Uterus (tissue), 3 donors: ENCODE measurements at regions not wholly inside any gene's neighbourhood (a gene's known extent, or its start where the extent isn't known, plus 50 kb on each side); places are given as distances from the start of the nearest gene placed in this dataset.

Source experiments
- DNase-seq, 2 donors: peaks; one replicate each; pipeline ENCODE4 v3.0.0-alpha.2; 2019 to 2020
- H3K27ac ChIP-seq, 2 donors: fragments of 200-600 bp; sonication (generic); 1 replicate in 1 of 2; 2 replicates in 1 of 2; pipeline ENCODE4 v1.5.1; 2016 to 2018
- H3K27me3 ChIP-seq, 2 donors: fragments of 200-600 bp; sonication (generic); one replicate each; pipeline ENCODE4 v1.5.1; 2018 to 2019; ENCODE audit warnings: control low read depth in 1 of 2
- H3K36me3 ChIP-seq, 2 donors: fragments of 200-600 bp; sonication (generic); one replicate each; pipeline ENCODE4 v1.5.1; 2019; ENCODE audit warnings: control low read depth in 1 of 2
- H3K4me1 ChIP-seq, 2 donors: fragments of 200-600 bp; sonication (generic); one replicate each; pipeline ENCODE4 v1.5.1; 2018 to 2019; ENCODE audit warnings: control low read depth in 1 of 2
- H3K4me3 ChIP-seq, 2 donors: fragments of 200-600 bp; sonication (generic); 1 replicate in 1 of 2; 2 replicates in 1 of 2; pipeline ENCODE4 v1.5.1; 2018 to 2019; ENCODE audit warnings: mild to moderate bottlenecking in 1 of 2
- H3K9me3 ChIP-seq, 2 donors: fragments of 200-600 bp; sonication (generic); one replicate each; pipeline ENCODE4 v1.5.1; 2019; ENCODE audit warnings: control low read depth in 1 of 2
- POLR2A ChIP-seq, 2 donors: fragments of 450-650 bp; IDR thresholded peaks; one replicate each; pipeline ENCODE4 v1.6.1; 2016; ENCODE audit warnings: antibody characterized with exemption in 2 of 2, mild to moderate bottlenecking in 1 of 2, moderate library complexity in 1 of 2
- intact Hi-C: fragments of 100-400 bp; cut with DNase I; formaldehyde crosslinking; loops from one replicate; pipeline ENCODE4 v1.15.1; 2023; ENCODE audit warnings: low total_unique reads
- TF ChIP-seq, protein P1 (sequence below), 4 experiments: fragments of 200-600 bp in 2 of 4; fragments of 450-650 bp in 2 of 4; sonication (generic) in 2 of 4; IDR thresholded peaks; one replicate each; pipeline ENCODE4 v1.5.1; 2016 to 2019; ENCODE audit warnings: antibody characterized with exemption in 4 of 4, mild to moderate bottlenecking in 2 of 4, moderate library complexity in 1 of 4
- donor health status: DM: yes; HTN: yes; CAD: no.

DNA sequence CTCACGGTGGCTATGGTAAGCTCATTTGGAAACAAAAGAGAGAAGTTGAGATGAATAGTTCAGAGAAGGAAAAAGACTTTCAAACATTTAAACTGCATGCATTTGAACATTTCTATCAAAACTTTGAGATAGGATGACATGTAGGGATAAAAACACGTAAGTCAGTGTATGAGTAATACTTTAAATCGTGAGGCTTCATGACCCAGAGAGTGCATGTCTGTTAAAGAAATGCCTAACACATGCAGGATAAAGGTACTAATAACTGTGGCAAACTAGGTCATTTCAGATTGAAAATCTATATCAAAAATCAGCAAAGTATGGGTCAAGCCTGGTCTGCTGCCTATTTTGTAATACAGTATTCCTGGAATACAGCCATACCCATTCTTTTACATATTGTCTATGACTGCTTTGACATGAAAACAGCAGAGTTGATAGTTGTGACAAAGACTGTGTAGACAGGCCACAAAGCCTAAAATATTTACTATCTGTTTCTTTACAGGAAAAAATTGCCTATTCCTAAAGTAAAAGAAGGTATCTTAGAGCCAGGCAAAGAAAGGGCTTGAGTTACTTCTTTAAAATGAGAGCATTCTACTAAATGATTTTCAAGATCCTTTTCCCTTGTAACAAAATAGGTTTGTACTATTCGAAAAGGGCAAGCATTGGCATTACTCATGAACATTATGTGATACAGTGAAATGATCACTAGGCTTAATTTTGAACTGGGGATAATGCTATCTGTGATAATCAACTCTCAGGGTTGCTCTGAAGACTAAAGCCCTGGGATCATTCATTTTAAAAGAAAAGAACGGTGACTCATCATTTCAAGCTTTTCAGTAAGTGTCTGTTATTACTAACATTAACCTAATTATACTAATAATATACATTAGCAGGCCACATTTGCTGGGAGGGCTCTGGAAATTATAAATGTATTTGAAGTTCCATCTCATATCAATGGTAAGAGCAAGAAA is 185.9 kb downstream of the CRPPA start:
- no peak for TF ChIP-seq POLR2A (IDR thresholded peaks at IDR 0.05)
- TF ChIP-seq, protein P1, sequence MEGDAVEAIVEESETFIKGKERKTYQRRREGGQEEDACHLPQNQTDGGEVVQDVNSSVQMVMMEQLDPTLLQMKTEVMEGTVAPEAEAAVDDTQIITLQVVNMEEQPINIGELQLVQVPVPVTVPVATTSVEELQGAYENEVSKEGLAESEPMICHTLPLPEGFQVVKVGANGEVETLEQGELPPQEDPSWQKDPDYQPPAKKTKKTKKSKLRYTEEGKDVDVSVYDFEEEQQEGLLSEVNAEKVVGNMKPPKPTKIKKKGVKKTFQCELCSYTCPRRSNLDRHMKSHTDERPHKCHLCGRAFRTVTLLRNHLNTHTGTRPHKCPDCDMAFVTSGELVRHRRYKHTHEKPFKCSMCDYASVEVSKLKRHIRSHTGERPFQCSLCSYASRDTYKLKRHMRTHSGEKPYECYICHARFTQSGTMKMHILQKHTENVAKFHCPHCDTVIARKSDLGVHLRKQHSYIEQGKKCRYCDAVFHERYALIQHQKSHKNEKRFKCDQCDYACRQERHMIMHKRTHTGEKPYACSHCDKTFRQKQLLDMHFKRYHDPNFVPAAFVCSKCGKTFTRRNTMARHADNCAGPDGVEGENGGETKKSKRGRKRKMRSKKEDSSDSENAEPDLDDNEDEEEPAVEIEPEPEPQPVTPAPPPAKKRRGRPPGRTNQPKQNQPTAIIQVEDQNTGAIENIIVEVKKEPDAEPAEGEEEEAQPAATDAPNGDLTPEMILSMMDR (IDR thresholded peaks at IDR 0.05) = no peak
- no peaks in the 10 kb centered on the region for H3K36me3 ChIP-seq

DNA sequence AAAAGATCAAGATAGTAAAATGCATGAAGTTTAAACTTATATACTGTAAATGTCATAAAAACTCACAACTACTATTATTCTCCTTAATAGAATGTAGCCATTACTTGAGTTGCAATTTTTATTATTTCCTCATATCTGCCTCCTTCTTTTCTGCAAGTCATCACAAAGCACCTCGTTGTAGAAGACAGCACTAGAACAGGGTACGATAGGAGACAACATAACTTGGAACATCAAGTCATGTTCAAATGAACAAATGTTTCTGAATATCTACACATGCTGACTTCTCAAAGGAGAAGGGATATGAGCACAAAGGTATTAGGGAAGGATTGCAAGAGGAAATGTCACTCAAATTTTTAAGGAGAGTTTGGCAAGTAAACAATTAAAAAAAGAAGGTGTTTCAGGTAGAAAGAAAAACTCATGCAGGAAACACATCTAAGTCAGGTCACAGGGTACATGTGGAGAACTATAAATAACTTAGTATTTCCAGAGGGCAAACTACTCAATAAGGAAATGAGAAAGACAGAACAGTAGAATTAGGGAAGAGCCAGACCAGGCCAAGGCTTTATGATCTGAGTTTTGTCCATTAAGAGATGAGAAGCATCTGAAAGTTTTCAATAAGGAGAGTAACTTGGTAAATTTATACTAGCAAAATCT is 186.7 kb downstream of the CRPPA start:
- no peaks in the 10 kb centered on the region for H3K4me1 ChIP-seq
- no peaks in the 10 kb centered on the region for H3K27me3 ChIP-seq
- no peak overlapping the region for H3K4me3 ChIP-seq
- no peak for DNase-seq
- H3K36me3 ChIP-seq = no peaks in the 10 kb centered on the region
- no peak for TF ChIP-seq POLR2A (IDR thresholded peaks at IDR 0.05)
- TF ChIP-seq, protein P1 (IDR thresholded peaks at IDR 0.05) = no peak
- peaks cover 0 to 6% of the 10 kb centered on the region in 2 donors for H3K9me3 ChIP-seq
- no peak overlapping the region for H3K27ac ChIP-seq
- intact Hi-C loops = no loop called here

More for the DNA sequence above, 185.9 kb downstream of the CRPPA start:
- Histone ChIP-seq H3K27me3 (no peaks in the 10 kb centered on the region), H3K4me3 (no peak overlapping the region), H3K4me1 (no peaks in the 10 kb centered on the region), H3K27ac (no peak overlapping the region), H3K9me3 (peaks cover 0 to 6% of the 10 kb centered on the region in 2 donors)
- intact Hi-C loops = no loop called here
- DNase-seq = no peak

DNA sequence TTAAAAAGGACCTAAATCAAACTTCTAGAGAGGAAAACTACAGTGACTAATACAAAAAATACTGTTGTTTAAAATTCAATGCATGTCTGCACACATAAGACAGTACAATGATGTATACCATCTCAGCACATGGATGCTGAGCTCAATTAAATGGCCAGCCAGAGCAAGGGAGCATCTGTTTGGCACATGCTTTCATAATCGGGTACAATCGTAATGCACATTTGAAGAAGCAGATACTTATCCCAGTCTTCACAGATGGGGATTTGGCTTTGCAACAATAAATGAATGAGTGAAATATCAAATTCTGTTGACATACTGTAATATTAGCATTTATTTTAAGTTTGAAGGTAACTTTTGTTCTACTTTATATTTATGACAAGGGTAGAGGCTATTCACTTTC is 187.8 kb downstream of the CRPPA start:
- Histone ChIP-seq H3K9me3 (peaks cover 0 to 6% of the 10 kb centered on the region in 2 donors), H3K27me3 (no peaks in the 10 kb centered on the region), H3K4me3 (no peak overlapping the region), H3K4me1 (no peaks in the 10 kb centered on the region), H3K27ac (no peak overlapping the region), H3K36me3 (no peaks in the 10 kb centered on the region)
- intact Hi-C loops = no loop called here
- no peak for DNase-seq
- TF ChIP-seq POLR2A (IDR thresholded peaks at IDR 0.05) = no peak
- TF ChIP-seq, protein P1 (IDR thresholded peaks at IDR 0.05) = no peak

DNA sequence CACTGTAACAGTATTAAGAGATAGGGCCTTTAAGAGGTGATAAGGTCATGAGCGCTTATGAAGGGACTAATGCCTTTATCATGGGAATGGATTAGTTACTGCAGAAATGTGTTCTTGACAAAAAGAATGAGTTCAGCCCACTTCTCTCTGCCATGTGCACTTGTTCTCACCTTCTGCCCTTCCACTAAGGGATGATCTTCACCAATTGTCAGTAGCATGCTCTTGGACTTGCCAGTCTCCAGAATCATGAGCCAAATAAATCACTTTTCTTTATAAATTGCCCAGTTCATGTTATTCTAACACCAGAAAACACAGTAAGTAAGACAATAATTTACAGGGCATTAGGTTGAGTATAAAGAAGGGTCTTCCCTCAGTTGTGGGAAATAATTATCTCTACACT is 189.1 kb downstream of the CRPPA start:
- H3K27me3 ChIP-seq = no peaks in the 10 kb centered on the region
- H3K4me1 ChIP-seq = no peaks in the 10 kb centered on the region
- no peak for DNase-seq
- peaks cover 0 to 3% of the 10 kb centered on the region in 2 donors for H3K36me3 ChIP-seq
- no peak overlapping the region for H3K27ac ChIP-seq
- TF ChIP-seq, protein P1 (IDR thresholded peaks at IDR 0.05) = no peak
- no peak for TF ChIP-seq POLR2A (IDR thresholded peaks at IDR 0.05)
- H3K4me3 ChIP-seq = no peak overlapping the region
- peaks cover 0 to 6% of the 10 kb centered on the region in 2 donors for H3K9me3 ChIP-seq
- intact Hi-C loops = no loop called here
